ENCODE measurements at regions not wholly inside any gene's neighbourhood (a gene's known extent, or its start where the extent isn't known, plus 50 kb on each side); places are given as distances from the start of the nearest gene placed in this dataset.

- no peak overlapping the region for H3K27ac ChIP-seq
- no peaks in the 10 kb centered on the region for H3K27me3 ChIP-seq (replicated peaks in 1 of 7)
- no peaks in the 10 kb centered on the region for H3K36me3 ChIP-seq
- 84 to 92% (median 91%) methylated on average over 5 of the region's 5 CpGs for WGBS, 5 donors
- DNase-seq: no peak
- no peak overlapping the region for H3K4me3 ChIP-seq
- no peaks in the 10 kb centered on the region for H3K4me1 ChIP-seq
- TF ChIP-seq POLR2AphosphoS5 (IDR thresholded peaks at IDR 0.05) (no peak), POLR2A (IDR thresholded peaks at IDR 0.05) (no peak), CTCF (IDR thresholded peaks at IDR 0.05 in 8 of 11, conservative IDR thresholded peaks at IDR 0.05 in 3 of 11) (no peak)
- no peaks in the 10 kb centered on the region for H3K9me3 ChIP-seq
- intact Hi-C loops (cut with DNase I; ENCODE audit: low total_unique reads): no loop called here
Measured at GRCh38 chr3:156620901-156621300, 53.5 kb upstream of the TIPARP start.

- H3K36me3 ChIP-seq: no peaks in the 10 kb centered on the region
- WGBS, 5 donors: 79 to 87% (median 82%) methylated on average over 2 of the region's 2 CpGs
- no peak for TF ChIP-seq CTCF (IDR thresholded peaks at IDR 0.05 in 8 of 11, conservative IDR thresholded peaks at IDR 0.05 in 3 of 11)
- TF ChIP-seq POLR2AphosphoS5 (IDR thresholded peaks at IDR 0.05): no peak
- TF ChIP-seq POLR2A (IDR thresholded peaks at IDR 0.05): no peak
- no peak overlapping the region for H3K27ac ChIP-seq
- H3K27me3 ChIP-seq (replicated peaks in 1 of 7): no peaks in the 10 kb centered on the region
- no peaks in the 10 kb centered on the region for H3K4me1 ChIP-seq
- no peak for DNase-seq
- intact Hi-C loops (cut with DNase I; ENCODE audit: low total_unique reads): no loop called here
- no peak overlapping the region for H3K4me3 ChIP-seq
- H3K9me3 ChIP-seq: no peaks in the 10 kb centered on the region
Measured at GRCh38 chr3:156620260-156620659, 54.1 kb upstream of the TIPARP start.

- Histone ChIP-seq H3K4me1 (peaks cover 0 to 3% (median 0%) of the 10 kb centered on the region in 6 donors), H3K36me3 (no peaks in the 10 kb centered on the region), H3K27me3 (replicated peaks in 1 of 7) (no peaks in the 10 kb centered on the region), H3K27ac (no peak overlapping the region), H3K9me3 (no peaks in the 10 kb centered on the region), H3K4me3 (no peak overlapping the region)
- no peak for DNase-seq
- intact Hi-C loops (cut with DNase I; ENCODE audit: low total_unique reads): no loop called here
- WGBS, 5 donors: 55 to 83% (median 70%) methylated on average over 2 of the region's 2 CpGs
- TF ChIP-seq POLR2AphosphoS5 (IDR thresholded peaks at IDR 0.05): no peak
- no peak for TF ChIP-seq CTCF (IDR thresholded peaks at IDR 0.05 in 8 of 11, conservative IDR thresholded peaks at IDR 0.05 in 3 of 11)
- no peak for TF ChIP-seq POLR2A (IDR thresholded peaks at IDR 0.05)
Measured at GRCh38 chr3:156619376-156619775, 55.0 kb upstream of the TIPARP start.

GRCh38 chr3:156617781-156618180 lies 56.6 kb upstream of the TIPARP start:
- H3K36me3 ChIP-seq: no peaks in the 10 kb centered on the region
- intact Hi-C loops (cut with DNase I; ENCODE audit: low total_unique reads): no loop called here
- H3K4me1 ChIP-seq: peaks cover 0 to 3% (median 0%) of the 10 kb centered on the region in 6 donors
- H3K4me3 ChIP-seq: no peak overlapping the region
- TF ChIP-seq POLR2A (IDR thresholded peaks at IDR 0.05): no peak
- no peak for TF ChIP-seq CTCF (IDR thresholded peaks at IDR 0.05 in 8 of 11, conservative IDR thresholded peaks at IDR 0.05 in 3 of 11)
- no peak for TF ChIP-seq POLR2AphosphoS5 (IDR thresholded peaks at IDR 0.05)
- no peaks in the 10 kb centered on the region for H3K9me3 ChIP-seq
- no peak overlapping the region for H3K27ac ChIP-seq
- H3K27me3 ChIP-seq (replicated peaks in 1 of 7): no peaks in the 10 kb centered on the region
- DNase-seq: no peak
